Ovary (tissue), 7 donors: ENCODE measurements at regions not wholly inside any gene's neighbourhood (a gene's known extent, or its start where the extent isn't known, plus 50 kb on each side); places are given as distances from the start of the nearest gene placed in this dataset.

Source experiments
- DNase-seq, 5 donors: peaks; one replicate each; pipeline ENCODE4 v3.0.0-alpha.2; 2019 to 2020
- H3K27ac ChIP-seq, 2 donors: fragments of 200-600 bp; one replicate each; pipeline versions ENCODE4 v1.5.1 to v1.8.0; 2019 to 2022
- H3K27me3 ChIP-seq: fragments of 200-600 bp; one replicate; pipeline ENCODE4 v1.8.0; 2022
- H3K36me3 ChIP-seq: fragments of 200-600 bp; sonication (generic); one replicate; pipeline ENCODE4 v1.5.1; 2019
- H3K4me1 ChIP-seq: one replicate; pipeline ENCODE4 v1.8.1; 2013; ENCODE audit warnings: mild to moderate bottlenecking, moderate library complexity; ENCODE audit not compliant: insufficient read depth
- H3K4me3 ChIP-seq: fragments of 200-600 bp; sonication (generic); one replicate; pipeline ENCODE4 v1.5.1; 2017
- H3K9me3 ChIP-seq, 2 donors: fragments of 200-600 bp in 1 of 2; sonication (generic) in 1 of 2; one replicate each; pipeline versions ENCODE4 v1.5.1 to v1.8.1; 2013 to 2019; ENCODE audit warnings: mild to moderate bottlenecking in 1 of 2, moderate library complexity in 1 of 2
- EP300 ChIP-seq: sonication (generic); formaldehyde crosslinking; IDR thresholded peaks from one replicate; pipeline ENCODE4 v1.6.1; 2017; ENCODE audit warnings: antibody characterized with exemption
- POLR2A ChIP-seq: fragments of 450-650 bp; IDR thresholded peaks from one replicate; pipeline ENCODE4 v1.6.1; 2017; ENCODE audit warnings: antibody characterized with exemption, mild to moderate bottlenecking, moderate library complexity
- WGBS, 3 donors: extraction: QIAGEN DNeasy Blood & Tissue Kit in 1 of 3; methylation state at CpG; one replicate each; pipeline versions ENCODE4 v1.1.5 to v1.1.7; 2013 to 2017; 5-methylcytosine and 5-hydroxymethylcytosine counted together
- intact Hi-C, 4 donors: fragments of 100-400 bp; cut with DNase I; formaldehyde crosslinking; loops; one replicate each; pipeline versions ENCODE4 v1.11.0 to v1.15.1; 2022 to 2023
- TF ChIP-seq, protein P1 (sequence below), 3 donors: fragments of 450-650 bp in 2 of 3; fragments of 200-600 bp in 1 of 3; IDR thresholded peaks; one replicate each; pipeline versions ENCODE4 v1.5.1 to v1.8.0; 2016 to 2022; ENCODE audit warnings: antibody characterized with exemption in 3 of 3, mild to moderate bottlenecking in 1 of 3
- donor health status: DM: no; HTN: no; CAD: no; lungs with moderate emphysema.
- donor health status: DM: no; HTN: no; CAD: no.
- donor health status: Bipolar disorder and iron deficiency.
- donor health status: DM: no; HTN: no; CAD: no.
- donor health status: DM: yes; HTN: yes; CAD: no.

DNA sequence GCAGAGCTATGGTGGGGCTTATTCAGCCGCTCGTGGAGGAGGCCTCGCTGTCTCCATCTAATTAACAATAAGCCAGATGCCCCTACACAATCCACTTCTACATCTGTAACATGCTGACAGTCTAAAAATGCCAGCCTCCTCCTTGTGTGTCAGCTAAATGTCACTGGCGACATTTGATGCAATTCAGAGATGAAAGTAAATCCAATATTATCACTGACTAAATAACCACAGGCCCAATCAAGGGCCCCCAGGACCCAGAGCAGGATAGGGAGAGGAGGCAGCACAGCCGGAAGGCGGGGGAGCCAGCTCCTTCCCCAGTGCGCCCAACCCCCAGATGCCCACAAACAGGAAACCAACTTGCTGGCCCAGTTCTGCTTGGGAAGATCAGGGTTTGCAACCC, 76.6 kb downstream of the DMRTA2 start:
- Histone ChIP-seq H3K27ac (no peak overlapping the region), H3K36me3 (no peaks in the 10 kb centered on the region), H3K27me3 (no peaks in the 10 kb centered on the region), H3K4me3 (no peak overlapping the region), H3K4me1 (no peaks in the 10 kb centered on the region), H3K9me3 (no peaks in the 10 kb centered on the region)
- TF ChIP-seq, protein P1, sequence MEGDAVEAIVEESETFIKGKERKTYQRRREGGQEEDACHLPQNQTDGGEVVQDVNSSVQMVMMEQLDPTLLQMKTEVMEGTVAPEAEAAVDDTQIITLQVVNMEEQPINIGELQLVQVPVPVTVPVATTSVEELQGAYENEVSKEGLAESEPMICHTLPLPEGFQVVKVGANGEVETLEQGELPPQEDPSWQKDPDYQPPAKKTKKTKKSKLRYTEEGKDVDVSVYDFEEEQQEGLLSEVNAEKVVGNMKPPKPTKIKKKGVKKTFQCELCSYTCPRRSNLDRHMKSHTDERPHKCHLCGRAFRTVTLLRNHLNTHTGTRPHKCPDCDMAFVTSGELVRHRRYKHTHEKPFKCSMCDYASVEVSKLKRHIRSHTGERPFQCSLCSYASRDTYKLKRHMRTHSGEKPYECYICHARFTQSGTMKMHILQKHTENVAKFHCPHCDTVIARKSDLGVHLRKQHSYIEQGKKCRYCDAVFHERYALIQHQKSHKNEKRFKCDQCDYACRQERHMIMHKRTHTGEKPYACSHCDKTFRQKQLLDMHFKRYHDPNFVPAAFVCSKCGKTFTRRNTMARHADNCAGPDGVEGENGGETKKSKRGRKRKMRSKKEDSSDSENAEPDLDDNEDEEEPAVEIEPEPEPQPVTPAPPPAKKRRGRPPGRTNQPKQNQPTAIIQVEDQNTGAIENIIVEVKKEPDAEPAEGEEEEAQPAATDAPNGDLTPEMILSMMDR (IDR thresholded peaks at IDR 0.05) = no peak
- TF ChIP-seq POLR2A = no peak
- 61 to 74% (median 71%) methylated on average over 7 of the region's 7 CpGs for WGBS, 3 donors
- intact Hi-C loops = no loop called here
- no peak for DNase-seq

GRCh38 chr1:50343323-50343722, 79.9 kb downstream of the DMRTA2 start:
- no peak for TF ChIP-seq EP300
- no peak for TF ChIP-seq POLR2A
- TF ChIP-seq, protein P1 (IDR thresholded peaks at IDR 0.05) = no peak
- 42 to 49% (median 48%) methylated on average over 5 of the region's 5 CpGs for WGBS, 3 donors
- intact Hi-C loops = no loop called here
- H3K4me3 ChIP-seq = no peak overlapping the region
- H3K4me1 ChIP-seq = no peaks in the 10 kb centered on the region
- H3K27me3 ChIP-seq = no peaks in the 10 kb centered on the region
- no peaks in the 10 kb centered on the region for H3K36me3 ChIP-seq
- DNase-seq = no peak
- no peaks in the 10 kb centered on the region for H3K9me3 ChIP-seq
- no peak overlapping the region for H3K27ac ChIP-seq

- intact Hi-C loops = no loop called here
- no peak overlapping the region for H3K27ac ChIP-seq
- H3K36me3 ChIP-seq = no peaks in the 10 kb centered on the region
- no peaks in the 10 kb centered on the region for H3K27me3 ChIP-seq
- TF ChIP-seq EP300 (no peak), POLR2A (no peak)
- TF ChIP-seq, protein P1 (IDR thresholded peaks at IDR 0.05) = no peak
- no peak overlapping the region for H3K4me3 ChIP-seq
- H3K4me1 ChIP-seq = no peaks in the 10 kb centered on the region
- no peak for DNase-seq
- no peaks in the 10 kb centered on the region for H3K9me3 ChIP-seq
These were observed 80.7 kb downstream of the DMRTA2 start for GRCh38 chr1:50342525-50342924.

- H3K27me3 ChIP-seq = no peaks in the 10 kb centered on the region
- 48 to 58% (median 49%) methylated on average over 5 of the region's 5 CpGs for WGBS, 3 donors
- intact Hi-C loops = no loop called here
These were observed 88.2 kb downstream of the DMRTA2 start for GRCh38 chr1:50335036-50335435.

GRCh38 chr1:50333595-50333974, 89.7 kb downstream of the DMRTA2 start:
- Histone ChIP-seq H3K27ac (no peak overlapping the region), H3K9me3 (no peaks in the 10 kb centered on the region), H3K36me3 (no peaks in the 10 kb centered on the region), H3K4me1 (peaks cover 5% of the 10 kb centered on the region), H3K4me3 (peak overlapping the region; percentile 24), H3K27me3 (no peaks in the 10 kb centered on the region)
- TF ChIP-seq, protein P1 (IDR thresholded peaks at IDR 0.05) = no peak
- TF ChIP-seq EP300 = no peak
- no peak for TF ChIP-seq POLR2A
- intact Hi-C loops = no loop called here
- DNase-seq = peak; percentile 14 to 60 (median 42)
- WGBS, 3 donors = 4 to 14% (median 6%) methylated on average over 11 to 37 of the region's 37 CpGs

More at GRCh38 chr1:50335036-50335435, 88.2 kb downstream of the DMRTA2 start:
- Histone ChIP-seq H3K4me1 (peaks cover 5% of the 10 kb centered on the region), H3K36me3 (no peaks in the 10 kb centered on the region), H3K27ac (no peak overlapping the region), H3K4me3 (no peak overlapping the region), H3K9me3 (no peaks in the 10 kb centered on the region)
- TF ChIP-seq EP300 (no peak), POLR2A (no peak)
- DNase-seq = no peak
